ENCODE measurements at regions not wholly inside any gene's neighbourhood (a gene's known extent, or its start where the extent isn't known, plus 50 kb on each side); places are given as distances from the start of the nearest gene placed in this dataset.

- 64 to 68% methylated on average over 5 of the region's 5 CpGs for WGBS, 2 donors
- Histone ChIP-seq H3K36me3 (no peaks in the 10 kb centered on the region), H3K9me3 (no peaks in the 10 kb centered on the region), H3K4me1 (peaks cover 0 to 7% (median 0%) of the 10 kb centered on the region in 4 donors), H3K27ac (no peak overlapping the region), H3K27me3 (no peaks in the 10 kb centered on the region), H3K4me3 (no peak overlapping the region)
- TF ChIP-seq CTCF (IDR thresholded peaks at IDR 0.05), result no peak
- no peak for TF ChIP-seq POLR2AphosphoS5 (IDR thresholded peaks at IDR 0.05)
- no peak for TF ChIP-seq POLR2A (IDR thresholded peaks at IDR 0.05)
- no peak for TF ChIP-seq EP300 (IDR thresholded peaks at IDR 0.05)
- ATAC-seq (ENCODE audit: low FRiP score in 2 of 2) (no peak), DNase-seq (no peak)
Observed at GRCh38 chr15:97236140-97236539, 724.4 kb upstream of the ARRDC4 start.

GRCh38 chr15:97237160-97237559, 723.3 kb upstream of the ARRDC4 start:
- Histone ChIP-seq H3K27me3 (no peaks in the 10 kb centered on the region), H3K36me3 (no peaks in the 10 kb centered on the region), H3K4me1 (peaks cover 0 to 7% (median 0%) of the 10 kb centered on the region in 4 donors), H3K27ac (no peak overlapping the region), H3K9me3 (no peaks in the 10 kb centered on the region), H3K4me3 (no peak overlapping the region)
- no peak for DNase-seq
- no peak for ATAC-seq (ENCODE audit: low FRiP score in 2 of 2)
- TF ChIP-seq POLR2AphosphoS5 (IDR thresholded peaks at IDR 0.05), result no peak
- 88 to 92% methylated on average over 6 of the region's 6 CpGs for WGBS, 2 donors

- no peaks in the 10 kb centered on the region for H3K36me3 ChIP-seq
- peaks cover 0 to 5% (median 0%) of the 10 kb centered on the region in 4 donors for H3K9me3 ChIP-seq
- H3K4me1 ChIP-seq, result no peaks in the 10 kb centered on the region
- DNase-seq, result no peak
- H3K27me3 ChIP-seq, result no peaks in the 10 kb centered on the region
- WGBS, 2 donors, result 80 to 88% methylated on average over 1 of the region's 1 CpG
- H3K27ac ChIP-seq, result no peak overlapping the region
- ATAC-seq (ENCODE audit: low FRiP score in 2 of 2), result no peak
- TF ChIP-seq EP300 (IDR thresholded peaks at IDR 0.05) (no peak), CTCF (IDR thresholded peaks at IDR 0.05) (no peak), POLR2AphosphoS5 (IDR thresholded peaks at IDR 0.05) (no peak), POLR2A (IDR thresholded peaks at IDR 0.05) (no peak)
- no peak overlapping the region for H3K4me3 ChIP-seq
Observed at GRCh38 chr15:97248376-97248775, 712.1 kb upstream of the ARRDC4 start.

- no peak overlapping the region for H3K4me3 ChIP-seq
- DNase-seq (no peak), ATAC-seq (ENCODE audit: low FRiP score in 2 of 2) (no peak)
- TF ChIP-seq POLR2A (IDR thresholded peaks at IDR 0.05) (no peak), POLR2AphosphoS5 (IDR thresholded peaks at IDR 0.05) (no peak), CTCF (IDR thresholded peaks at IDR 0.05) (no peak)
- no peaks in the 10 kb centered on the region for H3K4me1 ChIP-seq
- 80 to 85% methylated on average over 3 of the region's 3 CpGs for WGBS, 2 donors
- no peak overlapping the region for H3K27ac ChIP-seq
- H3K36me3 ChIP-seq, result no peaks in the 10 kb centered on the region
- no peaks in the 10 kb centered on the region for H3K27me3 ChIP-seq
- no peaks in the 10 kb centered on the region for H3K9me3 ChIP-seq
Observed at GRCh38 chr15:97259943-97260342, 700.6 kb upstream of the ARRDC4 start.

- H3K36me3 ChIP-seq, result no peaks in the 10 kb centered on the region
- no peaks in the 10 kb centered on the region for H3K9me3 ChIP-seq
- TF ChIP-seq CTCF (IDR thresholded peaks at IDR 0.05) (no peak), EP300 (IDR thresholded peaks at IDR 0.05) (no peak), POLR2A (IDR thresholded peaks at IDR 0.05) (no peak), POLR2AphosphoS5 (IDR thresholded peaks at IDR 0.05) (no peak)
- no peaks in the 10 kb centered on the region for H3K27me3 ChIP-seq
- 80 to 92% methylated on average over 1 to 3 of the region's 3 CpGs for WGBS, 2 donors
- no peak overlapping the region for H3K4me3 ChIP-seq
- no peak overlapping the region for H3K27ac ChIP-seq
- ATAC-seq (ENCODE audit: low FRiP score in 2 of 2) (peak in 1 of 2 donors; percentile 46), DNase-seq (no peak)
- no peaks in the 10 kb centered on the region for H3K4me1 ChIP-seq
Observed at GRCh38 chr15:97301166-97301565, 659.3 kb upstream of the ARRDC4 start.
